NCI-H1436 treated with DMSO at 0.1 percent for 48 hours (cell line): ENCODE measurements at regions not wholly inside any gene's neighbourhood (a gene's known extent, or its start where the extent isn't known, plus 50 kb on each side); places are given as distances from the start of the nearest gene placed in this dataset.

ENCODE experiments used
- DNase-seq: peaks from one replicate; lab custom pipeline; 2025; lab: John Stamatoyannopoulos, UW

- no peak for DNase-seq
These were observed 817.6 kb downstream of the CCSER2 start for GRCh38 chr10:85145966-85146365.

GRCh38 chr10:85147346-85148250 is 819.2 kb downstream of the CCSER2 start:
- DNase-seq, result no peak

- no peak for DNase-seq
These were observed 820.6 kb downstream of the CCSER2 start for GRCh38 chr10:85148693-85149640.

GRCh38 chr10:85149766-85150165 is 821.4 kb downstream of the CCSER2 start:
- no peak for DNase-seq

- no peak for DNase-seq
These were observed 823.1 kb downstream of the CCSER2 start for GRCh38 chr10:85151506-85151905.

- DNase-seq, result no peak
These were observed 824.1 kb downstream of the CCSER2 start for GRCh38 chr10:85152496-85152895.

GRCh38 chr10:85152911-85153310 is 824.5 kb downstream of the CCSER2 start:
- DNase-seq, result no peak

- DNase-seq, result no peak
These were observed 828.8 kb downstream of the CCSER2 start for GRCh38 chr10:85157206-85157605.

GRCh38 chr10:85168243-85168642 is 839.9 kb downstream of the CCSER2 start:
- no peak for DNase-seq

- DNase-seq, result no peak
These were observed 841.6 kb downstream of the CCSER2 start for GRCh38 chr10:85170026-85170425.

GRCh38 chr10:85175635-85176034 is 847.2 kb downstream of the CCSER2 start:
- no peak for DNase-seq

- DNase-seq, result no peak
These were observed 849.4 kb downstream of the CCSER2 start for GRCh38 chr10:85177767-85178166.

GRCh38 chr10:85187047-85187446 is 858.7 kb downstream of the CCSER2 start:
- no peak for DNase-seq

- DNase-seq, result no peak
These were observed 860.5 kb downstream of the CCSER2 start for GRCh38 chr10:85188770-85189484.

- no peak for DNase-seq
These were observed 865.4 kb downstream of the CCSER2 start for GRCh38 chr10:85193796-85194195.

GRCh38 chr10:85194706-85195105 is 866.3 kb downstream of the CCSER2 start:
- DNase-seq, result no peak

- DNase-seq, result no peak
These were observed 867.2 kb downstream of the CCSER2 start for GRCh38 chr10:85195596-85195995.

- DNase-seq, result no peak
These were observed 876.4 kb downstream of the CCSER2 start for GRCh38 chr10:85204814-85205213.

- no peak for DNase-seq
These were observed 884.1 kb downstream of the CCSER2 start for GRCh38 chr10:85212526-85212925.

GRCh38 chr10:85213493-85213892 is 885.1 kb downstream of the CCSER2 start:
- DNase-seq, result no peak

- no peak for DNase-seq
These were observed 893.9 kb downstream of the CCSER2 start for GRCh38 chr10:85222300-85222699.

- DNase-seq, result no peak
These were observed 896.1 kb downstream of the CCSER2 start for GRCh38 chr10:85224366-85224940.
